PC-3 (cell line): ENCODE measurements at regions not wholly inside any gene's neighbourhood (a gene's known extent, or its start where the extent isn't known, plus 50 kb on each side); places are given as distances from the start of the nearest gene placed in this dataset.

Source experiments
- CTCF ChIP-seq: fragments of 300-600 bp; sonication (generic); conservative IDR thresholded peaks from 2 replicates; pipeline ENCODE4 v1.5.1; 2017; ENCODE audit warnings: antibody characterized with exemption, low read depth, mild to moderate bottlenecking, low read length
- EZH2 ChIP-seq: fragments of 300-600 bp; sonication (generic); IDR thresholded peaks from one replicate; pipeline ENCODE4 v1.6.1; 2017; ENCODE audit warnings: antibody characterized with exemption, mild to moderate bottlenecking, low read length; ENCODE audit not compliant: unreplicated experiment
- EZH2phosphoT487 ChIP-seq: fragments of 300-600 bp; sonication (generic); IDR thresholded peaks from 2 replicates; pipeline ENCODE4 v1.6.1; 2018; ENCODE audit warnings: mild to moderate bottlenecking, antibody characterized with exemption, low read length, borderline replicate concordance

GRCh38 chr19:28691683-28692082 lies 521.3 kb downstream of the UQCRFS1 start:
- TF ChIP-seq CTCF (no peak), EZH2 (no peak), EZH2phosphoT487 (no peak)
